ENCODE measurements at regions not wholly inside any gene's neighbourhood (a gene's known extent, or its start where the extent isn't known, plus 50 kb on each side); places are given as distances from the start of the nearest gene placed in this dataset.

GRCh38 chr16:55250701-55251100 lies 73.3 kb upstream of the IRX6 start:
- TF ChIP-seq, protein P1, sequence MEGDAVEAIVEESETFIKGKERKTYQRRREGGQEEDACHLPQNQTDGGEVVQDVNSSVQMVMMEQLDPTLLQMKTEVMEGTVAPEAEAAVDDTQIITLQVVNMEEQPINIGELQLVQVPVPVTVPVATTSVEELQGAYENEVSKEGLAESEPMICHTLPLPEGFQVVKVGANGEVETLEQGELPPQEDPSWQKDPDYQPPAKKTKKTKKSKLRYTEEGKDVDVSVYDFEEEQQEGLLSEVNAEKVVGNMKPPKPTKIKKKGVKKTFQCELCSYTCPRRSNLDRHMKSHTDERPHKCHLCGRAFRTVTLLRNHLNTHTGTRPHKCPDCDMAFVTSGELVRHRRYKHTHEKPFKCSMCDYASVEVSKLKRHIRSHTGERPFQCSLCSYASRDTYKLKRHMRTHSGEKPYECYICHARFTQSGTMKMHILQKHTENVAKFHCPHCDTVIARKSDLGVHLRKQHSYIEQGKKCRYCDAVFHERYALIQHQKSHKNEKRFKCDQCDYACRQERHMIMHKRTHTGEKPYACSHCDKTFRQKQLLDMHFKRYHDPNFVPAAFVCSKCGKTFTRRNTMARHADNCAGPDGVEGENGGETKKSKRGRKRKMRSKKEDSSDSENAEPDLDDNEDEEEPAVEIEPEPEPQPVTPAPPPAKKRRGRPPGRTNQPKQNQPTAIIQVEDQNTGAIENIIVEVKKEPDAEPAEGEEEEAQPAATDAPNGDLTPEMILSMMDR (conservative IDR thresholded peaks at IDR 0.05) = no peak
- TF ChIP-seq ZFX (IDR thresholded peaks at IDR 0.05) = no peak
